Endodermal cell (in vitro differentiated cells): ENCODE measurements at regions not wholly inside any gene's neighbourhood (a gene's known extent, or its start where the extent isn't known, plus 50 kb on each side); places are given as distances from the start of the nearest gene placed in this dataset.

Experiments used
- DNase-seq: peaks from one replicate; pipeline ENCODE4 v3.0.0-alpha.2; 2017
- H3K27ac ChIP-seq: 2 replicates; pipeline ENCODE4 v1.5.1; 2013; ENCODE audit warnings: mild to moderate bottlenecking, low read depth, low read length, moderate library complexity
- H3K27me3 ChIP-seq: 2 replicates; pipeline ENCODE4 v1.6.1; 2013; ENCODE audit warnings: mild to moderate bottlenecking, low read length, moderate library complexity; ENCODE audit not compliant: insufficient read depth, control insufficient read depth, poor library complexity, severe bottlenecking
- H3K36me3 ChIP-seq: 2 replicates; pipeline ENCODE4 v1.7.0; 2013; ENCODE audit warnings: mild to moderate bottlenecking, low read length, moderate library complexity; ENCODE audit not compliant: control insufficient read depth, insufficient read depth
- H3K4me1 ChIP-seq: one replicate; pipeline ENCODE4 v1.7.0; 2013; ENCODE audit warnings: low read length; ENCODE audit not compliant: control insufficient read depth, insufficient read depth
- H3K4me3 ChIP-seq: 2 replicates; pipeline ENCODE4 v1.5.1; 2013; ENCODE audit warnings: mild to moderate bottlenecking, low read length, moderate library complexity
- H3K9ac ChIP-seq: 2 replicates; pipeline ENCODE4 v1.6.1; 2013; ENCODE audit warnings: mild to moderate bottlenecking, low read length, moderate library complexity; ENCODE audit not compliant: poor library complexity, severe bottlenecking; ENCODE audit errors: extremely low read depth
- H3K9me3 ChIP-seq: 2 replicates; pipeline ENCODE4 v1.6.1; 2013; ENCODE audit warnings: mild to moderate bottlenecking, low read length, moderate library complexity; ENCODE audit not compliant: control insufficient read depth
- H3K27ac Mint-ChIP-seq: 2 replicates; pipeline ENCODE4 v1.8.0; 2020; ENCODE audit warnings: mixed read lengths
- H3K27me3 Mint-ChIP-seq: 2 replicates; pipeline ENCODE4 v1.8.0; 2021; ENCODE audit warnings: mild to moderate bottlenecking, mixed read lengths; ENCODE audit not compliant: insufficient read depth
- H3K36me3 Mint-ChIP-seq: 2 replicates; pipeline ENCODE4 v1.8.0; 2020; ENCODE audit warnings: low read depth, mixed read lengths
- H3K4me1 Mint-ChIP-seq: 2 replicates; pipeline ENCODE4 v1.8.0; 2020; ENCODE audit warnings: mixed read lengths
- H3K4me3 Mint-ChIP-seq: 2 replicates; pipeline ENCODE4 v1.8.0; 2020; ENCODE audit warnings: mild to moderate bottlenecking, moderate library complexity, mixed read lengths
- H3K9me3 Mint-ChIP-seq: 2 replicates; pipeline ENCODE4 v1.8.0; 2020; ENCODE audit warnings: mild to moderate bottlenecking, mixed read lengths
- CTCF ChIP-seq: fragments of 200-600 bp; sonication (generic); conservative IDR thresholded peaks from 2 replicates; pipeline ENCODE4 v1.5.0; 2021; ENCODE audit warnings: antibody characterized with exemption, mild to moderate bottlenecking
- WGBS, 2 experiments: methylation state at CpG; one replicate each; pipeline versions ENCODE4 v1.1.5 to v1.1.7; 2013; ENCODE audit warnings: missing lambda C conversion rate in 2 of 2, mixed read lengths in 1 of 2; ENCODE audit not compliant: insufficient coverage in 1 of 2, insufficient read length in 1 of 2; 5-methylcytosine and 5-hydroxymethylcytosine counted together

GRCh38 chr2:18684206-18685038, 95.1 kb upstream of the NT5C1B start:
- no peak for TF ChIP-seq CTCF
- Mint-ChIP-seq H3K9me3 (no peaks in the 10 kb centered on the region), H3K27ac (no peak overlapping the region), H3K4me1 (no peaks in the 10 kb centered on the region), H3K4me3 (no peak overlapping the region), H3K36me3 (no peaks in the 10 kb centered on the region), H3K27me3 (no peaks in the 10 kb centered on the region)
- WGBS, 2 experiments = 83 to 93% methylated on average over 1 to 2 of the region's 2 CpGs
- DNase-seq = no peak
- H3K27me3 ChIP-seq = no peaks in the 10 kb centered on the region
- no peak overlapping the region for H3K27ac ChIP-seq
- H3K4me3 ChIP-seq = no peak overlapping the region
- no peak overlapping the region for H3K9ac ChIP-seq
- no peaks in the 10 kb centered on the region for H3K36me3 ChIP-seq
- H3K4me1 ChIP-seq = no peaks in the 10 kb centered on the region
- no peaks in the 10 kb centered on the region for H3K9me3 ChIP-seq

GRCh38 chr2:18682681-18683080, 93.3 kb upstream of the NT5C1B start:
- WGBS, 2 experiments = 96% methylated on average over 1 of the region's 1 CpG; no CpG with 5 or more reads in 1 of the 2 experiments
- Mint-ChIP-seq H3K4me3 (no peak overlapping the region), H3K27me3 (no peaks in the 10 kb centered on the region)

GRCh38 chr2:18677280-18677679, 87.9 kb upstream of the NT5C1B start:
- Histone ChIP-seq H3K9ac (no peak overlapping the region), H3K4me3 (no peak overlapping the region), H3K9me3 (peaks cover 9% of the 10 kb centered on the region), H3K27ac (no peak overlapping the region), H3K4me1 (no peaks in the 10 kb centered on the region), H3K36me3 (no peaks in the 10 kb centered on the region), H3K27me3 (no peaks in the 10 kb centered on the region)
- H3K9me3 Mint-ChIP-seq = peaks cover 11% of the 10 kb centered on the region
- no peak for TF ChIP-seq CTCF
- H3K4me1 Mint-ChIP-seq = no peaks in the 10 kb centered on the region
- no peaks in the 10 kb centered on the region for H3K27me3 Mint-ChIP-seq
- H3K36me3 Mint-ChIP-seq = no peaks in the 10 kb centered on the region
- no peak overlapping the region for H3K27ac Mint-ChIP-seq
- H3K4me3 Mint-ChIP-seq = no peak overlapping the region
- 83% methylated on average over 2 of the region's 2 CpGs; no CpG with 5 or more reads in 1 of the 2 experiments for WGBS, 2 experiments
- no peak for DNase-seq

More at GRCh38 chr2:18682681-18683080, 93.3 kb upstream of the NT5C1B start:
- H3K4me1 Mint-ChIP-seq = no peaks in the 10 kb centered on the region
- Histone ChIP-seq H3K9ac (no peak overlapping the region), H3K4me1 (no peaks in the 10 kb centered on the region), H3K4me3 (no peak overlapping the region), H3K27ac (no peak overlapping the region), H3K9me3 (no peaks in the 10 kb centered on the region), H3K36me3 (no peaks in the 10 kb centered on the region), H3K27me3 (no peaks in the 10 kb centered on the region)
- TF ChIP-seq CTCF = no peak
- H3K27ac Mint-ChIP-seq = no peak overlapping the region
- H3K36me3 Mint-ChIP-seq = no peaks in the 10 kb centered on the region
- no peaks in the 10 kb centered on the region for H3K9me3 Mint-ChIP-seq
- no peak for DNase-seq
